ENCODE measurements at regions not wholly inside any gene's neighbourhood (a gene's known extent, or its start where the extent isn't known, plus 50 kb on each side); places are given as distances from the start of the nearest gene placed in this dataset.

GRCh38 chr11:16612566-16613261 lies 125.7 kb upstream of the C11orf58 start:
- Histone ChIP-seq H3K4me1 (ENCODE audit: control insufficient read depth, extremely low read depth, insufficient read depth, low read length) (no peaks in the 10 kb centered on the region), H2AFZ (ENCODE audit: low read length) (peak overlapping the region; percentile 68), H4K20me1 (ENCODE audit: control insufficient read depth, extremely low read depth, insufficient read depth, low read length) (no peaks in the 10 kb centered on the region), H3K36me3 (ENCODE audit: control insufficient read depth, insufficient read depth, low read length) (no peaks in the 10 kb centered on the region), H3K4me2 (ENCODE audit: extremely low read depth, insufficient read depth, low read length) (peak overlapping the region; percentile 82), H3K27me3 (ENCODE audit: control insufficient read depth, insufficient read depth, low read length) (peaks cover 18% of the 10 kb centered on the region), H3K9ac (ENCODE audit: insufficient read depth, low read length) (no peak overlapping the region), H3K79me2 (ENCODE audit: control insufficient read depth, insufficient read depth, low read length) (no peaks in the 10 kb centered on the region), H3K9me3 (ENCODE audit: control insufficient read depth, insufficient read depth, low read depth, low read length) (no peaks in the 10 kb centered on the region), H3K4me3 (replicated peaks in 1 of 4; ENCODE audit: control extremely low read depth in 1 of 4, insufficient read depth in 1 of 4, low read depth in 3 of 4, low read length in 4 of 4) (peak overlapping the region; percentile 30 to 63 (median 50)), H3K27ac (ENCODE audit: insufficient read depth, low read length) (no peak overlapping the region)
- peak; percentile 11 to 35 for DNase-seq (ENCODE audit: low read depth in 2 of 2)
- TF ChIP-seq EZH2 (IDR thresholded peaks at IDR 0.05; ENCODE audit: low read length, missing control alignments) = peak; percentile 39
- TF ChIP-seq, protein P1, sequence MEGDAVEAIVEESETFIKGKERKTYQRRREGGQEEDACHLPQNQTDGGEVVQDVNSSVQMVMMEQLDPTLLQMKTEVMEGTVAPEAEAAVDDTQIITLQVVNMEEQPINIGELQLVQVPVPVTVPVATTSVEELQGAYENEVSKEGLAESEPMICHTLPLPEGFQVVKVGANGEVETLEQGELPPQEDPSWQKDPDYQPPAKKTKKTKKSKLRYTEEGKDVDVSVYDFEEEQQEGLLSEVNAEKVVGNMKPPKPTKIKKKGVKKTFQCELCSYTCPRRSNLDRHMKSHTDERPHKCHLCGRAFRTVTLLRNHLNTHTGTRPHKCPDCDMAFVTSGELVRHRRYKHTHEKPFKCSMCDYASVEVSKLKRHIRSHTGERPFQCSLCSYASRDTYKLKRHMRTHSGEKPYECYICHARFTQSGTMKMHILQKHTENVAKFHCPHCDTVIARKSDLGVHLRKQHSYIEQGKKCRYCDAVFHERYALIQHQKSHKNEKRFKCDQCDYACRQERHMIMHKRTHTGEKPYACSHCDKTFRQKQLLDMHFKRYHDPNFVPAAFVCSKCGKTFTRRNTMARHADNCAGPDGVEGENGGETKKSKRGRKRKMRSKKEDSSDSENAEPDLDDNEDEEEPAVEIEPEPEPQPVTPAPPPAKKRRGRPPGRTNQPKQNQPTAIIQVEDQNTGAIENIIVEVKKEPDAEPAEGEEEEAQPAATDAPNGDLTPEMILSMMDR (conservative IDR thresholded peaks at IDR 0.05 in 1 of 2, IDR thresholded peaks at IDR 0.05 in 1 of 2; ENCODE audit: low read depth in 1 of 2, low read length in 2 of 2) = no peak

DNA sequence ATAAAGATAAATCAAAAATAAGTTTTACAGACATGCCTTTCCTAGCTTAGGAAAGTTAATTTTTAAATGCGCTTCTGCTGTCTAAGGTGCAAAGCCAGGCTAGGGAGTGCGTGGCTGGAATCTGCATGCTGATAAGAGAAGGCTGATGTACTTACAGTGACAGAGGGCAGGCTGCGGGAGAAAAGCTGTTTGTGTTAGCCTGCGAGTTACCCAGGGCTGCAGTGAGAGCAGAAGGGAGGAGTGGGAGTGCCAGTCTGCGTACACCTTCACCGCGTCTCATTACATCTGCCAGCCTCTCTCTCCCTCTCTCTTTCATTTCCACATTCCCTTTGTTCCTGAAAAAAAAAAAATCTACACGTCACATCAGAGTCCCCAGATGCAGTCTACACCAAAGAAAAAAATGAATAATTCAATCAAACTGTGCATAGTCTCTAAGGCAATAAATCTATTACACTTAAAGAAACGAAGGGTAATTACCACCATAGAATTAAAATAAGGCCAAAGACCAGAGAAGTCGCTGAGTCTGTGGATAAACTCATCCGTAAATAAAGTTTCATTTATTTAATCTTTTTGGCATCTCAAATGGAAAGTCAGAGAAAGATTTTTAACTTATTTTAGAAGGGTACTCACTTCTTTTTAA lies 126.4 kb upstream of the C11orf58 start:
- peak in 1 of 2 donors; percentile 7 for DNase-seq (ENCODE audit: low read depth in 2 of 2)
- Histone ChIP-seq H3K9ac (ENCODE audit: insufficient read depth, low read length) (no peak overlapping the region), H2AFZ (ENCODE audit: low read length) (no peak overlapping the region), H4K20me1 (ENCODE audit: control insufficient read depth, extremely low read depth, insufficient read depth, low read length) (no peaks in the 10 kb centered on the region), H3K4me2 (ENCODE audit: extremely low read depth, insufficient read depth, low read length) (peak overlapping the region; percentile 82), H3K27ac (ENCODE audit: insufficient read depth, low read length) (no peak overlapping the region), H3K4me1 (ENCODE audit: control insufficient read depth, extremely low read depth, insufficient read depth, low read length) (no peaks in the 10 kb centered on the region), H3K4me3 (replicated peaks in 1 of 4; ENCODE audit: control extremely low read depth in 1 of 4, insufficient read depth in 1 of 4, low read depth in 3 of 4, low read length in 4 of 4) (no peak overlapping the region), H3K79me2 (ENCODE audit: control insufficient read depth, insufficient read depth, low read length) (no peaks in the 10 kb centered on the region), H3K36me3 (ENCODE audit: control insufficient read depth, insufficient read depth, low read length) (no peaks in the 10 kb centered on the region), H3K27me3 (ENCODE audit: control insufficient read depth, insufficient read depth, low read length) (peaks cover 18% of the 10 kb centered on the region), H3K9me3 (ENCODE audit: control insufficient read depth, insufficient read depth, low read depth, low read length) (no peaks in the 10 kb centered on the region)
- TF ChIP-seq, protein P1 (conservative IDR thresholded peaks at IDR 0.05 in 1 of 2, IDR thresholded peaks at IDR 0.05 in 1 of 2; ENCODE audit: low read depth in 1 of 2, low read length in 2 of 2) = no peak
- TF ChIP-seq EZH2 (IDR thresholded peaks at IDR 0.05; ENCODE audit: low read length, missing control alignments) = no peak

- no peak overlapping the region for H3K4me2 ChIP-seq (ENCODE audit: extremely low read depth, insufficient read depth, low read length)
- TF ChIP-seq, protein P1 (conservative IDR thresholded peaks at IDR 0.05 in 1 of 2, IDR thresholded peaks at IDR 0.05 in 1 of 2; ENCODE audit: low read depth in 1 of 2, low read length in 2 of 2) = no peak
- no peak for TF ChIP-seq EZH2 (IDR thresholded peaks at IDR 0.05; ENCODE audit: low read length, missing control alignments)
Measured at GRCh38 chr11:16611401-16611921, 127.0 kb upstream of the C11orf58 start.

More at GRCh38 chr11:16611401-16611921, 127.0 kb upstream of the C11orf58 start:
- DNase-seq (ENCODE audit: low read depth in 2 of 2) = peak in 1 of 2 donors; percentile 20
- H3K4me1 ChIP-seq (ENCODE audit: control insufficient read depth, extremely low read depth, insufficient read depth, low read length) = no peaks in the 10 kb centered on the region
- no peaks in the 10 kb centered on the region for H3K36me3 ChIP-seq (ENCODE audit: control insufficient read depth, insufficient read depth, low read length)
- H3K9ac ChIP-seq (ENCODE audit: insufficient read depth, low read length) = no peak overlapping the region
- H2AFZ ChIP-seq (ENCODE audit: low read length) = no peak overlapping the region
- no peaks in the 10 kb centered on the region for H3K79me2 ChIP-seq (ENCODE audit: control insufficient read depth, insufficient read depth, low read length)
- no peaks in the 10 kb centered on the region for H3K9me3 ChIP-seq (ENCODE audit: control insufficient read depth, insufficient read depth, low read depth, low read length)
- no peak overlapping the region for H3K4me3 ChIP-seq (replicated peaks in 1 of 4; ENCODE audit: control extremely low read depth in 1 of 4, insufficient read depth in 1 of 4, low read depth in 3 of 4, low read length in 4 of 4)
- H3K27ac ChIP-seq (ENCODE audit: insufficient read depth, low read length) = no peak overlapping the region
- H3K27me3 ChIP-seq (ENCODE audit: control insufficient read depth, insufficient read depth, low read length) = peaks cover 18% of the 10 kb centered on the region
- H4K20me1 ChIP-seq (ENCODE audit: control insufficient read depth, extremely low read depth, insufficient read depth, low read length) = no peaks in the 10 kb centered on the region

Measured in fibroblast of lung (primary cell).